H9 (cell line): ENCODE measurements at regions not wholly inside any gene's neighbourhood (a gene's known extent, or its start where the extent isn't known, plus 50 kb on each side); places are given as distances from the start of the nearest gene placed in this dataset.

ENCODE experiments used
- DNase-seq: peaks from one replicate; pipeline ENCODE4 v3.0.0-alpha.2; 2017
- H2AFZ ChIP-seq: one replicate; pipeline ENCODE4 v1.6.1; 2013; ENCODE audit warnings: mild to moderate bottlenecking, low read length, control low read depth, moderate library complexity
- H2AK5ac ChIP-seq: 2 replicates; pipeline ENCODE4 v1.6.1; 2013; ENCODE audit warnings: low read length, control low read depth, mixed read lengths; ENCODE audit not compliant: insufficient read length
- H2BK120ac ChIP-seq: one replicate; pipeline ENCODE4 v1.6.1; 2013; ENCODE audit warnings: low read depth, mild to moderate bottlenecking, low read length, control low read depth, inconsistent platforms; ENCODE audit not compliant: poor library complexity, severe bottlenecking
- H2BK12ac ChIP-seq: 2 replicates; pipeline ENCODE4 v1.6.1; 2013; ENCODE audit warnings: low read length, control low read depth, mixed read lengths, low read depth; ENCODE audit not compliant: insufficient read length
- H2BK15ac ChIP-seq: 2 replicates; pipeline ENCODE4 v1.6.1; 2013; ENCODE audit warnings: low read depth, low read length, control low read depth
- H2BK20ac ChIP-seq: one replicate; pipeline ENCODE4 v1.6.1; 2013; ENCODE audit warnings: low read depth, mild to moderate bottlenecking, low read length, control low read depth, inconsistent platforms; ENCODE audit not compliant: poor library complexity, severe bottlenecking
- H2BK5ac ChIP-seq: 2 replicates; pipeline ENCODE4 v1.6.1; 2013; ENCODE audit warnings: low read length, control low read depth, mixed read lengths; ENCODE audit not compliant: insufficient read length
- H3K14ac ChIP-seq: 2 replicates; pipeline ENCODE4 v1.6.1; 2013; ENCODE audit warnings: low read length, control low read depth; ENCODE audit not compliant: insufficient read depth
- H3K18ac ChIP-seq: 2 replicates; pipeline ENCODE4 v1.6.1; 2013; ENCODE audit warnings: low read depth, mild to moderate bottlenecking, mixed read lengths, low read length, control low read depth; ENCODE audit not compliant: insufficient read length
- H3K23ac ChIP-seq: 2 replicates; pipeline ENCODE4 v1.6.1; 2013; ENCODE audit warnings: low read length, control low read depth, mixed read lengths, low read depth; ENCODE audit not compliant: insufficient read length
- H3K23me2 ChIP-seq: 2 replicates; pipeline ENCODE4 v1.6.1; 2013; ENCODE audit warnings: low read depth, mild to moderate bottlenecking, mixed read lengths, low read length, control low read depth; ENCODE audit not compliant: insufficient read length, poor library complexity, severe bottlenecking
- H3K27ac ChIP-seq: 2 replicates; pipeline ENCODE4 v1.5.1; 2013; ENCODE audit warnings: low read length, control low read depth, mixed read lengths, low read depth; ENCODE audit not compliant: insufficient read length
- H3K27me3 ChIP-seq: 2 replicates; pipeline ENCODE4 v1.6.1; 2013; ENCODE audit warnings: low read length, control low read depth, inconsistent platforms; ENCODE audit not compliant: insufficient read depth
- H3K4ac ChIP-seq: 2 replicates; pipeline ENCODE4 v1.6.1; 2013; ENCODE audit warnings: low read depth, mild to moderate bottlenecking, control low read depth, inconsistent platforms, low read length, moderate library complexity
- H3K4me1 ChIP-seq: 2 replicates; pipeline ENCODE4 v1.6.1; 2013; ENCODE audit warnings: low read length, control low read depth, inconsistent platforms; ENCODE audit not compliant: insufficient read depth
- H3K4me2 ChIP-seq: 2 replicates; pipeline ENCODE4 v1.6.1; 2013; ENCODE audit warnings: low read length, control low read depth, mixed read lengths; ENCODE audit not compliant: insufficient read length, insufficient read depth
- H3K56ac ChIP-seq: 2 replicates; pipeline ENCODE4 v1.6.1; 2013; ENCODE audit warnings: low read depth, mild to moderate bottlenecking, mixed read lengths, low read length, control low read depth; ENCODE audit not compliant: insufficient read length
- H3K79me1 ChIP-seq: 2 replicates; pipeline ENCODE4 v1.6.1; 2013; ENCODE audit warnings: low read depth, mild to moderate bottlenecking, moderate library complexity, low read length, control low read depth, inconsistent platforms; ENCODE audit not compliant: insufficient read depth, poor library complexity, severe bottlenecking
- H3K79me2 ChIP-seq: 2 replicates; pipeline ENCODE4 v1.6.1; 2013; ENCODE audit warnings: low read length, control low read depth, inconsistent platforms; ENCODE audit not compliant: insufficient read depth
- H3K9ac ChIP-seq: 2 replicates; pipeline ENCODE4 v1.6.1; 2013; ENCODE audit warnings: low read length, control low read depth, mixed read lengths; ENCODE audit not compliant: insufficient read length; ENCODE audit errors: extremely low read depth
- H3K9me3 ChIP-seq: one replicate; pipeline ENCODE4 v1.6.1; 2013; ENCODE audit warnings: low read depth, low read length, inconsistent platforms; ENCODE audit not compliant: control insufficient read depth
- H3T11ph ChIP-seq: one replicate; pipeline ENCODE4 v1.6.1; 2013; ENCODE audit warnings: mild to moderate bottlenecking, low read length, control low read depth, inconsistent platforms
- H4K20me1 ChIP-seq: one replicate; pipeline ENCODE4 v1.6.1; 2013; ENCODE audit not compliant: control insufficient read depth, insufficient read length, insufficient read depth
- H4K5ac ChIP-seq: 2 replicates; pipeline ENCODE4 v1.6.1; 2013; ENCODE audit warnings: low read depth, mild to moderate bottlenecking, mixed read lengths, low read length, control low read depth; ENCODE audit not compliant: insufficient read length
- H4K8ac ChIP-seq: replicated peaks from 2 replicates; pipeline ENCODE4 v1.6.1; 2013; ENCODE audit warnings: low read length, control low read depth, mixed read lengths, low read depth; ENCODE audit not compliant: insufficient read length
- H4K91ac ChIP-seq: 2 replicates; pipeline ENCODE4 v1.6.1; 2013; ENCODE audit warnings: low read depth, mild to moderate bottlenecking, moderate library complexity, mixed read lengths, low read length, control low read depth; ENCODE audit not compliant: insufficient read length
- H3K27ac Mint-ChIP-seq, 3 experiments: 2 replicates in 2 of 3; 3 replicates in 1 of 3; pipeline ENCODE4 v1.8.0; 2020 to 2021; ENCODE audit warnings: mixed read lengths in 3 of 3, mild to moderate bottlenecking in 1 of 3, moderate library complexity in 1 of 3
- H3K27me3 Mint-ChIP-seq: 2 replicates; pipeline ENCODE4 v1.8.0; 2021; ENCODE audit warnings: low read depth, mild to moderate bottlenecking, moderate library complexity, mixed read lengths
- H3K36me3 Mint-ChIP-seq, 3 experiments: 2 replicates in 2 of 3; 3 replicates in 1 of 3; pipeline ENCODE4 v1.8.0; 2020 to 2021; ENCODE audit warnings: low read depth in 3 of 3, mixed read lengths in 3 of 3; ENCODE audit not compliant: insufficient read depth in 1 of 3
- H3K4me1 Mint-ChIP-seq, 2 experiments: 2 replicates each; pipeline ENCODE4 v1.8.0; 2020; ENCODE audit warnings: mixed read lengths in 2 of 2
- H3K4me3 Mint-ChIP-seq, 2 experiments: 2 replicates in 1 of 2; 3 replicates in 1 of 2; pipeline ENCODE4 v1.8.0; 2020 to 2021; ENCODE audit warnings: mild to moderate bottlenecking in 2 of 2, mixed read lengths in 2 of 2, moderate library complexity in 1 of 2
- H3K9me3 Mint-ChIP-seq, 2 experiments: 2 replicates in 1 of 2; 3 replicates in 1 of 2; pipeline ENCODE4 v1.8.0; 2020; ENCODE audit warnings: mild to moderate bottlenecking in 2 of 2, mixed read lengths in 2 of 2, moderate library complexity in 1 of 2
- WGBS: extraction: QIAGEN DNeasy Blood & Tissue Kit; methylation state at CpG from one replicate; pipeline ENCODE4 v1.1.7; 2013; ENCODE audit warnings: missing lambda C conversion rate, low lambda C conversion rate, mixed read lengths; ENCODE audit not compliant: insufficient read length; ENCODE audit errors: extremely low coverage; 5-methylcytosine and 5-hydroxymethylcytosine counted together
- TF ChIP-seq, protein P1 (sequence below): fragments of 200-600 bp; sonication (generic); conservative IDR thresholded peaks from 3 replicates; pipeline ENCODE4 v1.8.0; 2021; ENCODE audit warnings: antibody characterized with exemption, mild to moderate bottlenecking

GRCh38 chr6:113221850-113222249, 635.3 kb upstream of the MARCKS start:
- no peaks in the 10 kb centered on the region for H4K20me1 ChIP-seq
- no peak overlapping the region for H4K91ac ChIP-seq
- H3K4me1 Mint-ChIP-seq: no peaks in the 10 kb centered on the region
- H3K27ac Mint-ChIP-seq: no peak overlapping the region
- WGBS: no CpG with 5 or more reads among the region's 20 CpGs
- no peak overlapping the region; a peak in 1 of 5 replicates for H3K4me3 Mint-ChIP-seq
- no peaks in the 10 kb centered on the region for H3K27me3 ChIP-seq
- peaks cover 3 to 8% (median 3%) of the 10 kb centered on the region in 3 experiments; a peak in 5 of 7 replicates for H3K36me3 Mint-ChIP-seq
- H3K27me3 Mint-ChIP-seq: no peaks in the 10 kb centered on the region
- H3K14ac ChIP-seq: no peak overlapping the region
- H3K4ac ChIP-seq: no peak overlapping the region
- no peaks in the 10 kb centered on the region for H3K79me2 ChIP-seq
- no peak overlapping the region for H2BK120ac ChIP-seq
- H3K4me1 ChIP-seq: no peaks in the 10 kb centered on the region
- H3K18ac ChIP-seq: no peak overlapping the region
- no peak overlapping the region for H3K23ac ChIP-seq
- DNase-seq: peak; percentile 36
- TF ChIP-seq, protein P1, sequence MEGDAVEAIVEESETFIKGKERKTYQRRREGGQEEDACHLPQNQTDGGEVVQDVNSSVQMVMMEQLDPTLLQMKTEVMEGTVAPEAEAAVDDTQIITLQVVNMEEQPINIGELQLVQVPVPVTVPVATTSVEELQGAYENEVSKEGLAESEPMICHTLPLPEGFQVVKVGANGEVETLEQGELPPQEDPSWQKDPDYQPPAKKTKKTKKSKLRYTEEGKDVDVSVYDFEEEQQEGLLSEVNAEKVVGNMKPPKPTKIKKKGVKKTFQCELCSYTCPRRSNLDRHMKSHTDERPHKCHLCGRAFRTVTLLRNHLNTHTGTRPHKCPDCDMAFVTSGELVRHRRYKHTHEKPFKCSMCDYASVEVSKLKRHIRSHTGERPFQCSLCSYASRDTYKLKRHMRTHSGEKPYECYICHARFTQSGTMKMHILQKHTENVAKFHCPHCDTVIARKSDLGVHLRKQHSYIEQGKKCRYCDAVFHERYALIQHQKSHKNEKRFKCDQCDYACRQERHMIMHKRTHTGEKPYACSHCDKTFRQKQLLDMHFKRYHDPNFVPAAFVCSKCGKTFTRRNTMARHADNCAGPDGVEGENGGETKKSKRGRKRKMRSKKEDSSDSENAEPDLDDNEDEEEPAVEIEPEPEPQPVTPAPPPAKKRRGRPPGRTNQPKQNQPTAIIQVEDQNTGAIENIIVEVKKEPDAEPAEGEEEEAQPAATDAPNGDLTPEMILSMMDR: no peak
- no peak overlapping the region for H2BK20ac ChIP-seq
- H4K8ac ChIP-seq: no peak overlapping the region
- H4K5ac ChIP-seq: no peak overlapping the region
- H2BK12ac ChIP-seq: no peak overlapping the region
- no peak overlapping the region for H2BK5ac ChIP-seq
- H2AFZ ChIP-seq: no peak overlapping the region
- H3K79me1 ChIP-seq: no peaks in the 10 kb centered on the region
- no peak overlapping the region for H2BK15ac ChIP-seq
- no peak overlapping the region for H2AK5ac ChIP-seq
- no peak overlapping the region for H3K9ac ChIP-seq
- H3K9me3 Mint-ChIP-seq: peaks cover 12% of the 10 kb centered on the region in 2 experiments
- no peak overlapping the region for H3T11ph ChIP-seq
- no peak overlapping the region for H3K4me2 ChIP-seq
- H3K9me3 ChIP-seq: no peaks in the 10 kb centered on the region
- H3K23me2 ChIP-seq: no peaks in the 10 kb centered on the region
- no peak overlapping the region for H3K56ac ChIP-seq
- H3K27ac ChIP-seq: no peak overlapping the region
